Tongue (tissue), 2 donors: ENCODE measurements at regions not wholly inside any gene's neighbourhood (a gene's known extent, or its start where the extent isn't known, plus 50 kb on each side); places are given as distances from the start of the nearest gene placed in this dataset. TPM values are rescaled to one million over a fixed set of nuclear protein-coding genes. Genes with fewer than 3 reads are reported as not detected.

Experiments
- DNase-seq: peaks from one replicate; pipeline ENCODE4 v3.0.0-alpha.2; 2015
- small RNA-seq: library from RNA; depleted of rRNA; stranded (forward); fragments of <200 nt; gene quantifications from one replicate; pipeline ENCODE3, GENCODE V24; 2014; ENCODE audit warnings: low replicate concordance

DNA sequence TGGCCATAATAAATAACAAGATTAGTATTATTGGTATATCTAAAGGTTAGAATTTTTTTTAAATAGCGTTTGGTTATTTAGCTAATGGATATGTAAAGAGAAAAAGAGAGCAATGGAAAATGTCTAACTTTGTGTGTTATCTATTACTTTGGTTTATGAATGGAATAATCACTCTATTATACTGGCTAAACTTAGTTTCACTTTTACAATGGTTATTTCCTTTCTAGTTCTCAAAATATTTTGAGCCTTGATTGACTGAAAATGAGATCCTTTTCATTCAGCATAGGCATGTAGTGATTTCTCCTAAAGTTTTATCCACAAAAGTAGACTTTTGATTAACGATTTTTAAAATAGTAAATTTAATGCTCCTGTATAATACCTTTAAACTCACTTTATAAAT lies 51.6 kb upstream of the MLIP start:
- no peak for DNase-seq

GRCh38 chr6:54060286-54060685 lies 51.0 kb upstream of the MLIP start:
- DNase-seq, result no peak

Small RNA genes lying in the stretch of these regions (small RNA-seq; reads per million reads assigned to genes)
- gene ERHP2, result not detected
